ENCODE measurements at regions not wholly inside any gene's neighbourhood (a gene's known extent, or its start where the extent isn't known, plus 50 kb on each side); places are given as distances from the start of the nearest gene placed in this dataset.

DNA sequence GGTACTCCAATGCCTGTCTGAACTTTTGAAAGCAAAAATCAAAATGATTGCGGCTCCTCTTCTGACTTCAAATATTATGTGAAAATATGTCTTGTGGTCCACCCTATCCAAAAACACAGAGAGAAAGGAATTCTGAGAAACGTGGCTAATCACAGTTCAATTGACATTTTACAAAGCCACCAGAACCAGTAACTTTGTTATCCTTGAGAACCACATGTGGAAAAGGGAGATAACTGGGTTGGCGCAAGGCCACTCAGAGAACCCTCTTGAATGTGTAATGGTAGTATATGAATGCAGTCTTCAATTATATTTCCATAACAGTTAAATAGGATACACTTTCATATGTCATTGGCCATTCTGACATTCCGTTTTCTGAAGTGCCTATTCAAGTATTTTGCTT, 1030.0 kb upstream of the TMPRSS15 start:
- Histone ChIP-seq H3K9me3 (no peaks in the 10 kb centered on the region), H3K27me3 (no peaks in the 10 kb centered on the region), H3K36me3 (no peaks in the 10 kb centered on the region), H3K4me3 (no peak overlapping the region), H3K4me1 (no peaks in the 10 kb centered on the region), H3K27ac (no peak overlapping the region)
- no peak for DNase-seq (ENCODE audit: low spot score in 2 of 2)
- TF ChIP-seq, protein P1, sequence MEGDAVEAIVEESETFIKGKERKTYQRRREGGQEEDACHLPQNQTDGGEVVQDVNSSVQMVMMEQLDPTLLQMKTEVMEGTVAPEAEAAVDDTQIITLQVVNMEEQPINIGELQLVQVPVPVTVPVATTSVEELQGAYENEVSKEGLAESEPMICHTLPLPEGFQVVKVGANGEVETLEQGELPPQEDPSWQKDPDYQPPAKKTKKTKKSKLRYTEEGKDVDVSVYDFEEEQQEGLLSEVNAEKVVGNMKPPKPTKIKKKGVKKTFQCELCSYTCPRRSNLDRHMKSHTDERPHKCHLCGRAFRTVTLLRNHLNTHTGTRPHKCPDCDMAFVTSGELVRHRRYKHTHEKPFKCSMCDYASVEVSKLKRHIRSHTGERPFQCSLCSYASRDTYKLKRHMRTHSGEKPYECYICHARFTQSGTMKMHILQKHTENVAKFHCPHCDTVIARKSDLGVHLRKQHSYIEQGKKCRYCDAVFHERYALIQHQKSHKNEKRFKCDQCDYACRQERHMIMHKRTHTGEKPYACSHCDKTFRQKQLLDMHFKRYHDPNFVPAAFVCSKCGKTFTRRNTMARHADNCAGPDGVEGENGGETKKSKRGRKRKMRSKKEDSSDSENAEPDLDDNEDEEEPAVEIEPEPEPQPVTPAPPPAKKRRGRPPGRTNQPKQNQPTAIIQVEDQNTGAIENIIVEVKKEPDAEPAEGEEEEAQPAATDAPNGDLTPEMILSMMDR (IDR thresholded peaks at IDR 0.05): no peak
- TF ChIP-seq EP300 (IDR thresholded peaks at IDR 0.05) (no peak), POLR2AphosphoS5 (IDR thresholded peaks at IDR 0.05) (no peak)
- 76% methylated on average over 4 of the region's 4 CpGs for WGBS

DNA sequence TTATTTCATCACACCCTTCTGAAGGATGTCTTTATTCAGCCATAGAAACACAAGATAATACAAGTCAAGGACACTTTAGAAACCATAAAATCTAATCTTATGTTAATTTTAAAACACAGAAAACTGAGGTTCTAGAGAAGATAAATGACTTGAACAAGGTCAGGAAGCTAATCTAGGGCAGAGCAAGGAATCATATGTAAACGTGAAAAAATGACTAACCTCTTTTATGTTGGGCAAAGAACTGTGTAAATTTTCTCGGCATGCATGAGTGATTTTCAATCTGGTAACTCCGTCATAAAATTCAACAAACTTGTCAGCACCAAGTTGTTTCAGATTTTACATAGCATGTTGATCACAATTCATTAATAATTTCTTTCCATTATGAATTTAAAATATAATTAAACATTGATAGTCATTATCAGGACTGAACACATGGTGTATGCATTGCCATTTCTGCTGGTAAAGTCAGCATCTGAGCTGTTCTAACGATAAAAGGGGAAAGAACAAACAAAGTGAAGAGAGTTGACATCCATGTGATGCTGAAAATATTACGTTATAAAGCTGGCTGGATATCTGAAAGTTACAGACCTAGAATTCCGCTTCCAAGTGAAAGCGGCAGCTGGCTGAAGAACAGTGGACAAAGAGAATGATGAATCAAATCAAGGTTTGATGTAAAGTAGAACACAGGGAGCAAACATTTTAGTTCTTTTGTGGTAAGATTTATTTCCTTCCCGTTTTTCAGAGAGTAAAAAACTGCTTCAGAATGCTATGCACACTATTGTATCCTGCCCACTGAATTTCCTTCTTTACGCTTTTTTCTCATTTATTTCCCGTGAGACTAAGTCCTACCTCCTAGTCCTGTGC, 1037.4 kb upstream of the TMPRSS15 start:
- 57% methylated on average over 10 of the region's 10 CpGs for WGBS
- no peaks in the 10 kb centered on the region for H3K4me1 ChIP-seq
- no peaks in the 10 kb centered on the region for H3K27me3 ChIP-seq
- TF ChIP-seq, protein P1 (IDR thresholded peaks at IDR 0.05): no peak
- TF ChIP-seq EP300 (IDR thresholded peaks at IDR 0.05) (no peak), POLR2AphosphoS5 (IDR thresholded peaks at IDR 0.05) (no peak), POLR2A (IDR thresholded peaks at IDR 0.05) (no peak)
- no peak overlapping the region for H3K4me3 ChIP-seq
- H3K36me3 ChIP-seq: no peaks in the 10 kb centered on the region
- H3K27ac ChIP-seq: no peak overlapping the region
- no peaks in the 10 kb centered on the region for H3K9me3 ChIP-seq
- no peak for DNase-seq (ENCODE audit: low spot score in 2 of 2)

DNA sequence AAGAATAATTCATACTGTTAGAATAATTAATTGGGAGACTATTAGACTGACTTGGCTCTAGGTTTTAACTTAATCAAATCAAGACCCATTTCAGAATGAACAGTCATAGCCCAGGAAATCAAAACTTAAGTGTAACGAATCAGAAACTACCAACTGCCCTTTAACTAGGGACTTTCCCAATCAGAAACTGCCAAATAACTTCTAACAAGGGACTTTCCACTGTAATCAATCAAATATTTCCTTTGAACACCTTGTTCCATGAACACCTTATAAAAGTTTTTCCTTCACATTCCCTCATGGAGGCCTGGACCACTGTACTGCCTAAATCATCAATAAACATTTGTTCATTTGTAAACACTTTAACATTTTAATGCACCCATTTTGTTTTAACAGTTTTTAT, 1054.7 kb upstream of the TMPRSS15 start:
- TF ChIP-seq, protein P1 (IDR thresholded peaks at IDR 0.05): no peak
- no peak for TF ChIP-seq POLR2A (IDR thresholded peaks at IDR 0.05)
- Histone ChIP-seq H3K36me3 (no peaks in the 10 kb centered on the region), H3K4me1 (no peaks in the 10 kb centered on the region), H3K27me3 (no peaks in the 10 kb centered on the region), H3K9me3 (no peaks in the 10 kb centered on the region), H3K27ac (no peak overlapping the region), H3K4me3 (no peak overlapping the region)
- no peak for DNase-seq (ENCODE audit: low spot score in 2 of 2)
- 32% methylated on average over 1 of the region's 1 CpG for WGBS

DNA sequence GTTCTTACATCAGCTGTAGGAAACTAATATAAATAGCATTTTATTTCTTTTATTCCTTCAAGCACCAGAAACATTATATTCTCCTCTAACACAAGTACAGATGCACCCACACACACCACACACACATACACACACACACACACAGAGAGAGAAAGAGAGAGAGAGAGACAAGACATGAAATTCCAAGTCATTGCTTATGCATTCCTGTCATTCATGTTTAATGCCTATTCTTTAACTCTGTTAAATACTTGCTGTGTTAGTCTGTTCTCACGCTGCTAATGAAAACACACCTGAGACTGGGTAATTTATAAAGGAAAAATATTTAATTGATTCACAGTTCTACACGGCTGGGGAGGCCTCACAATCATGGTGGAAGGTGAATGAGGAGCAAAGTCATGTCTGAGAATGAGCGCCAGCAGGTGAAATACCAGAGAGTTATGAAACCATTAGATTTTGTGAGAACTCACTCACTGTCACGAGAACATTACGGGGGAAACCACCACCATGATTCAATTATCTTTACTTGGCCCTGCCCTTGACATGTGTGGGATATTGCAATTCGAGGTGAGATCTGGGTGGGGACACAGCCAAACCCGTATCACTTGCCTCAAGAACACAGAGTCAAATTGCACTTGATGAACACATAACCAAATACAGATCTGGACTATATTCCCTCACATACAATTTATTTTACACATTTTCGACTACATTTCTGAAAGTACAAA, 1058.1 kb upstream of the TMPRSS15 start:
- H3K36me3 ChIP-seq: no peaks in the 10 kb centered on the region
- no peak for TF ChIP-seq POLR2AphosphoS5 (IDR thresholded peaks at IDR 0.05)
- TF ChIP-seq, protein P1 (IDR thresholded peaks at IDR 0.05): no peak
- no peaks in the 10 kb centered on the region for H3K27me3 ChIP-seq
- 67% methylated on average over 8 of the region's 8 CpGs for WGBS
- no peak overlapping the region for H3K4me3 ChIP-seq
- no peaks in the 10 kb centered on the region for H3K9me3 ChIP-seq
- H3K4me1 ChIP-seq: no peaks in the 10 kb centered on the region
- H3K27ac ChIP-seq: no peak overlapping the region
- no peak for DNase-seq (ENCODE audit: low spot score in 2 of 2)

DNA sequence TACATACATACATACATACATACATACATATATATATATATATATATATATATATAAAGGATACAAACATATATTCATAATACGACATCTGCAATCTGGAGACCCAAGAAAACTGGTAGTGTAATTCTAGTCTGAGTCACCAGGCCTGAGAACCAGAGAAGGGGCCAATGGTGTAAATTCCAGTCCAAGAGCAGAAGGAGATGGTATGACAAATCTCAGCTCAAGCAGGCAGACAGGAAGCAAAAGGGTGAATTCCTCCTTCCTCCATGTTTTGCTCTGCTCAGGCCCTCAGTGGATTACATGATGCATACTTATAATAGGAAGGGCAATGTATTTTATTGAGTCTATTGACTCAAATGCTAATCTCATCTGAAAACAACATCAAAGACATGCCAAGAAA, 1060.4 kb upstream of the TMPRSS15 start:
- Histone ChIP-seq H3K27me3 (no peaks in the 10 kb centered on the region), H3K36me3 (no peaks in the 10 kb centered on the region), H3K4me3 (no peak overlapping the region), H3K27ac (no peak overlapping the region), H3K9me3 (no peaks in the 10 kb centered on the region), H3K4me1 (no peaks in the 10 kb centered on the region)
- 94% methylated on average over 1 of the region's 1 CpG for WGBS
- TF ChIP-seq POLR2A (IDR thresholded peaks at IDR 0.05) (no peak), POLR2AphosphoS5 (IDR thresholded peaks at IDR 0.05) (no peak), EP300 (IDR thresholded peaks at IDR 0.05) (no peak)
- TF ChIP-seq, protein P1 (IDR thresholded peaks at IDR 0.05): no peak
- no peak for DNase-seq (ENCODE audit: low spot score in 2 of 2)
